ENCODE measurements at regions not wholly inside any gene's neighbourhood (a gene's known extent, or its start where the extent isn't known, plus 50 kb on each side); places are given as distances from the start of the nearest gene placed in this dataset.

GRCh38 chr12:25793196-25793595, 165.3 kb upstream of the RASSF8 start:
- TF ChIP-seq CTCF (IDR thresholded peaks at IDR 0.05) (no peak), POLR2A (IDR thresholded peaks at IDR 0.05) (no peak)

Measured in heart left ventricle (tissue), 13 donors.